ENCODE measurements at regions not wholly inside any gene's neighbourhood (a gene's known extent, or its start where the extent isn't known, plus 50 kb on each side); places are given as distances from the start of the nearest gene placed in this dataset.
"Not testable (repeated sequence)": the region's sequence is repeated elsewhere in the genome, so short reads cannot be mapped to it uniquely, and the experiment has no call there.

DNA sequence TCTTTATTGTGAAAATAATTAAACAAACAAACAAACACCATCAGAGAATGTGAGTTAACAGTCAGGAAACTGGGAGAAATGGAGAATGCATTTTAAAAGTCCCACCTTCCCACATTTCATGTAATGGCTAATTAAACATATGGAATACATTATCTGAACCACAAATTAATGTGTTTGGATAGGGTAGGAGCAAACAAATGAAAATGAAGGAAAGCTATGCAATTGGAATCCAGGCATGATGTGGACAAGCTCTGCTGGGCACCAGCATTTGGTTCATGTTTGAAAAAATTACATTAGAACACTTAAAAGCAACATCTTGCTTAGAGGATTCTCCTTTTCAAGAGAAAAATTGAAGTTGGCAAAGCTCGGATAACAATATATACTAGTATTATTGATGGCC lies 628.1 kb downstream of the LMO4 start:
- DNase-seq (ENCODE audit: low read depth): no peak

GRCh38 chr1:87957331-87957730 lies 628.7 kb downstream of the LMO4 start:
- no peak for DNase-seq (ENCODE audit: low read depth)

DNA sequence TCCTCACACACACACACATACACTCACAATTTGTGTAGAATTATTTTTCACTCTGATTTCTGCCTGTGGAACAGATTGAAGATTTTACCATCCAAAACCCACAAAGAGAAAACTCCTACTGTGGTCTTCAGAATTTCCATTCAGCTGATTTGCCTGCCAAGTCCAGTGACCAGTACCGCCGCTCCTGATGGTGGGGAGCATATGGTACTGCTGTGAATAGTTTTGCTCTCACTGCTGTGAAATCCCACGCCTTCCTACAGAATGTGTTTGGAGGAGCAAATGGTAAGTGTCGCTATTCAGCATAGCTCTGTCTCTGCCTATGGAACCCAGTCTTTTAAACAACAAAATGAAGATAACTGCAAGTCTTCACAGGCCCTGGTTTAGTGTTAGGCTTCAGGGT lies 629.5 kb downstream of the LMO4 start:
- DNase-seq (ENCODE audit: low read depth): no peak

DNA sequence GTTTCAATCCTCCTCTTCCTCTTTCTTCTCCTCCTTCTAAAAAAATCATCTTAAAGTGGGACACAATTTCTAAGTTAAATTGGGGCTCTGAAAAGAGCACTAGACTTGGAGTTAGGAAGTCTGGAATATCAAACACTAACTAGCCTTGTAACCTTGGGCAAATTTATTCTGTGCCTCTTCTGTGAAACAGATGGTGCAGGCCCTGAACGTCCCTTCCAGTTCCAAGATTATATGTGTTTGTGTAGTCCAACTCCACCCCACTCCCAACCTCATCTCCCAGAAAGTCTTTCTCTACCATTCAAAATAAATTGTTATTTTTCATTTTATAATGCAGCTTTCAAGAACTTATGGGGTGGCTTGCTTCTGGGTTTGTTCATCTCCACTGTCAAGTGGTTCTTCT lies 630.0 kb downstream of the LMO4 start:
- DNase-seq (ENCODE audit: low read depth): no peak

GRCh38 chr1:87959236-87959635 lies 630.6 kb downstream of the LMO4 start:
- DNase-seq (ENCODE audit: low read depth): no peak

- DNase-seq (ENCODE audit: low read depth): no peak
Measured at GRCh38 chr1:87961992-87962391, 633.3 kb downstream of the LMO4 start.

- DNase-seq (ENCODE audit: low read depth): no peak
Measured at GRCh38 chr1:87963556-87963955, 634.9 kb downstream of the LMO4 start.

- DNase-seq (ENCODE audit: low read depth): no peak
Measured at GRCh38 chr1:87965193-87965592, 636.5 kb downstream of the LMO4 start.

DNA sequence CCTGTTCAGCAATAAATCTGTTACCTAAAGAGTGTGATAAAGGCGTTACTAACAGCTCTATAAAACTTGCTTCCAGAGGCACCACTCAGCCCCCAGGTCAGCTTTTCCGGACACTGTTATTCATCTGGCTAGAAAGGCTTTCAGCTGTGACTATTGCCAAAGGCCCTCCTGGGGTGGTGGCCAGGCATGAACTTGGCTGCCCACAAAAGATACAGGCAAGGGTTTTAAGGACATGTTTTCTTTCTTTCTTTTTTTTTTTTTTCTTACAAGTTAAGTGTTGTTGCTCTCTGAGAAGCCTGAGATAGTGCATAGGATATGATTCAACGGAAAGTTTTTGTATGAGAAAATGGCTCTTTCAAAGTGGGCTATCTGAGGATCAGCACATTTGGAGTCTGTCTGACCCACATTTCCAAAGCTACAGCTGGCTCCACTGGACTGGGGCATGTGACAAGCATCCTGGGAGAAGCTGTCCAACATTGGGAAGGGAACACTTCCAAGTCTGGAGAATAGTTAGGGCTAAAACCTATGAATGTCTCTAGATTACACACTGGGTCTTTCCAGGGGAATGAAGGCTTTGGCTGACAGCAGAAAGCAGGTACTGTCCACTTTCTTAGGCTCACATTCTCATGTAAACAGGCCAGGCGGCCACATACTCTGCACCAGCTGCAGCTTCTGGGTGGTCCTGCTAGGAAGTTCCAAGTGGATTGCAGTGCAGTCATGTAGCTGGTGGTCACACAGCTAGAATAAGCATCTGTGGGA lies 639.7 kb downstream of the LMO4 start:
- no peak for DNase-seq (ENCODE audit: low read depth)

GRCh38 chr1:87969040-87969439 lies 640.4 kb downstream of the LMO4 start:
- no peak for DNase-seq (ENCODE audit: low read depth)

- DNase-seq (ENCODE audit: low read depth): no peak
Measured at GRCh38 chr1:87972811-87973210, 644.1 kb downstream of the LMO4 start.

DNA sequence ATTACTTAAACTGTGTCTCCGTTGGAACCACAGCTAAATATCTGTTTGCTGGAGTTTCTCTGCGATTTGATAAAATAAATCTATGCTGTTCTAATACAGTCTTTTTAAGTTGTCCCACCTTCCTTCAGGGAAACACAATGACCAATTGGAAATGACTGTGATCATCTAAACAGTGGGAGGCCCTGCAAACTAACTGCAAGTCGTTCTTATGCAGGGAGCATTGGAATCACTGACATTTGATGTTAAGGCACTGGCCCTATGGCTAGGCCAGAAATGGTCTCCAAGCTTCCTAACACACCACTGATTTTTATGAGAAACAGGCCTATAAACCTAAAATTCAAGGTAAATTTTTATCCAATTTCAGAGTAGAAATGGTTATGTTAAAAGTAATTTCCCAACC lies 645.2 kb downstream of the LMO4 start:
- DNase-seq (ENCODE audit: low read depth): no peak

DNA sequence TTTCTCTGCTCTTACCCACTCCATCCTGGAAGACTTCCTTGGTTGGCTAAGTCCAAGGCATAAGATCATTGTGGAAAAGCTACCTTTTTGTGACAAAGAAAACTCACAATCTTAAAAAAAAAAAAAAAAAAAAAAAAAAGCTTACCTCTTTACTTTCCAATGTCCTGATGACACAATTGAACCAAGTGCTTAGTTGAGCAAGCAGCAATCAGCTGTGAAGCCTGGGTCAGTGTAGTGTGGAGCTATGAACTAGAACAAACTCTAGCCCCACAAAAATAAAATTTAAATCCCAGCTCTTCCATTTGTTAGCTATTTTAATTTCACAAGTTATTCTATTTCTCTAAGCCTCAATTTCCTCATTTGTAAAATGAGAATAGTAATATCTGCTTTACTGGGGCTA lies 647.6 kb downstream of the LMO4 start:
- DNase-seq (ENCODE audit: low read depth): no peak

- DNase-seq (ENCODE audit: low read depth): no peak
Measured at GRCh38 chr1:87977145-87977544, 648.5 kb downstream of the LMO4 start.

DNA sequence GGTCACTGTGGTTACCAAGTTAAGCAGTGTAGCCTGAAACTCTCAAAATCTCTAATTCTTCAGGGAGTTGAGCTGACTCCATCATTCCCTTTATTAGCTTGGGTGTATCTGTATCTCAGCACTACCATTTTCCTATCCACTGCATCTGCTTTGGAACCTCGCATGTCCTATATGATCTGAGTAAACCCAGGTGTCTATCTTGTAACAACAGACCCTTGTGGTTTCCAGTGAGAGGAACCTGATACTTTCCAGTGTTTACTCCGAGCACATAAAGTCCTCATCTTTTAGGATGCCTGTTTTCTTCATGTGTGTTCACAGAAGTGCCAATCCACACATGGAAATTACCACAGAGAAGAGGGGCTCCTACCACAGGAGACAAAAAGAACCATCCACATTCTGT lies 650.4 kb downstream of the LMO4 start:
- DNase-seq (ENCODE audit: low read depth): no peak

GRCh38 chr1:87980494-87980893 lies 651.8 kb downstream of the LMO4 start:
- DNase-seq (ENCODE audit: low read depth): no peak

DNA sequence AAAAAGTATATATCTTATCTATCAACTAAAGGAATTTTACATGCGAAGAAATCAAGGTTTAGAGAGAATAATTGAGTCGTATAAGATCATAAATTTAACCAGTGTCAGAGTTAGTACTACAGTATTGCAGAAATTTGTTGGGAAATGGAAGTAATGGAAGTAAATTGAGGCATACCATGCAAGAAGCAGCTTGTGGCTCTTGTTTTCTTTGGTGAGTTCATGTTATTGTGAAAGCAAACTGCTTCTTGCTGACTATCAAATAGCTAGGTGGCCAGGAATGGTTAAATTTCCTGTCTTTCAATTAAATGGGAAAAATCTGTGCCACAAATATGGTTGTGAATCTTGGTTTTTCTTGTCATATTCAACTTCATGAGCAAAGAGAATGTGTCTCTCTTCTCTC lies 652.7 kb downstream of the LMO4 start:
- DNase-seq (ENCODE audit: low read depth): no peak

GRCh38 chr1:87981810-87982209 lies 653.1 kb downstream of the LMO4 start:
- DNase-seq (ENCODE audit: low read depth): no peak

DNA sequence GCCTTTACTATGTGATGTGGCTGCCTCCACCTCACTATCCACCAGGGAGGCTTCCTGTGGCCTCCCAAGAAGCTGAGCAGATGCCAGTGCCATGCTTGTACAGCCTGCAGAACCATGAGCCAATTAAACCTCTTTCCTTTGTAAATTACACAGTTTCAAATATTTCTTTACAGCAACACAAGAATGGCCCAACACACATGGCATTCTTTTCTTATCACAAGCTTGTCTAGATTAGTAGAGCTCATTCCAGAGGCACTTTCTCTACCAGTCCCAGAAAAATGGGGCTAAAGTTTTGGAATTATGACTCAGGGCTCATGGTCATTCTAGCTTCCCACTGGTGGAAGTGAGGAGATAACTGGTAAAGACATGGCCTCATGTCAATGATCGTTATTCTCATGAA lies 655.2 kb downstream of the LMO4 start:
- DNase-seq (ENCODE audit: low read depth): no peak

DNA sequence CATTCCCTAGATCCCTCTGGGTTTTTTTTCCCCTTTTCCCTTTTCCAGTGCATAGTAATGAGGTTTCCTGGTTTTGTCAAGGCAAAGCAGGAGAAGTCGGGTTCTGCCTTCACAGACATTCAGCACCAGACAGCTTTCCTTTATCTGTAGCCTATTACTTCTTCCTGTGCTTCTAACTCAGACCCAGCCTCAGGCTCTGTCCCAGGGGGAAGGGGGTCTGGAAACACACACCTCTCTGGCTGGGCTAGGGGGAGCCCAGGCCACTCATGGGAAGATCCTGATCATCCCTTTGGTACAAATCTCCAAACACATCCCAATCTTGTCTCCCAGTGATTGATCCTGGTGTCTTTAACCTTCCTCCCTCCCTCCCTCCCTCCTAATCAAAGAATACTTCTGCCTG lies 656.4 kb downstream of the LMO4 start:
- DNase-seq (ENCODE audit: low read depth): no peak

GRCh38 chr1:87986130-87986866 lies 657.6 kb downstream of the LMO4 start:
- DNase-seq (ENCODE audit: low read depth): no peak

DNA sequence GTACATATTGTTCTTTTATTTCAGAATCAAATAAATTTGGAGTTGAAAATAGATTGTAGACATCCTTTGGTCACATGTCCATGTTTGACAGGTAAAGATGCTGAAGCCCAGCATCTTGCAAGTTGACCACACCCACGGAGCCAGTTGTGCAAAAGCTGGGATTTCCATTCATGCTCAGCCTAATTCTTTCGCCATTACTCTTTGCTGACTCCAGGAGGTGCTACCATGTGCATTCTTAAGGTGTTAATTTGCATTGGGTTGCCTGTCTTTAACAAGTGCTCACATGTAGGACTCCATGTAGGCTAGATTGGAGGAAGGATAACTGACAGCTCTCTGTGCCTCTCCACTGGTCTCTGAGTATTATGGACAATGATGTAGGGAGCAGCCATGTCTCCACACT lies 660.7 kb downstream of the LMO4 start:
- DNase-seq (ENCODE audit: low read depth): no peak

DNA sequence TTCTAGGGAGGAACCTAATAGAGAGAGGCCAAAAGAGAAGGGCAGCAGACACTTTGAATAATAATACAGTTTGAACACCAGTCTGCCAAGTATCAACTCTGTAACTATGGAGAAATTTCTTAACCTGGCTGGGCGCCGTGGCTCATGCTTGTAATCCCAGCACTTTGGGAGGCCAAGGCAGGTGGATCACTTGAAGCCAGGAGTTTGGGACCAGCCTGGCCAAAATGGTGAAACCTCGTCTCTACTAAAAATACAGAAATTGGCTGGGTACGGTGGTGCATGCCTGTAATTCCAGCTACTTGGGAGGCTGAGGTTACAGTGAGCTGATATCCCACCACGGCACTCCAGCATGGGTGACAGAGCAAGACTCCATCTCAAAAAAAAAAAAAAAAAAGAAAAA lies 663.9 kb downstream of the LMO4 start:
- DNase-seq (ENCODE audit: low read depth): not testable (repeated sequence)

DNA sequence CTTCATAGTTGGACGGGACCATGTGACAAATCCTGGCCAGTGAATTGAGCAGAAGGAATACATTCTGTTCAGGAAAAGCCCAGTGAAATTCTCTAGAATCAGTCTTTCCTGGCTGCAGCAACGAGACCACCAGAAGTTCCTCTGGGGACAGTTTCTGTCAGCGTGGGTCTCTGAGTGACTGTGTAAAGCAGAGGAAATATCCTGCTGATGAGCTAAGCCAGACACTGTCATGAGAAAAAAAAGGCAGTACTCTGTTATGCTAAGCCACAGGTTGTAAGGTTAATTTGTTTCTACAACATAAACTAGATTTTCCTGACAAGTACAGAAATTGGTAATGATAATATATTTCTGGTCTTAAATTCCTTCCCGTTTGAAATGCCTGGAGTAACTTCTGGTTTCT lies 664.4 kb downstream of the LMO4 start:
- no peak for DNase-seq (ENCODE audit: low read depth)
